ENCODE measurements at regions not wholly inside any gene's neighbourhood (a gene's known extent, or its start where the extent isn't known, plus 50 kb on each side); places are given as distances from the start of the nearest gene placed in this dataset.

DNA sequence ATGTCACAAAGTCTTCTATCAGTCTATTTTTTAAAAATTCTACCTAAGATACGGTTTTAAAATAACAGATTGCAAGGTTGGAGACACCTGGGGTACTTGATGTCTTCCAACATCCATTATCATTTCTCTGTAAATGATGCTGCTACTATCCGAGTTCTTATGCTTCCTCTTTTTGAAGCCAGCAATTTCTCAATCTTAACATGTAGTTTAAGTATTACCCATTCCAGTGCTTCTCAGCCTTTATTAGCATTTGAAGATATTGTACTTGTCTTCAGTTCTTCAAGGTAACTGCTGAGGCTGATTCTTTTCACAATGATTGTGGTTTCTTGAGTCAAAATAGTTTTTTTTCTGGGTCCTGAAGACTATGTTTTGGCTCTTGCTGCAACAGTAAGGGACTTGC is 96.4 kb upstream of the SELENOP start (continued):
- TF ChIP-seq RXRA (IDR thresholded peaks at IDR 0.05; ENCODE audit: insufficient read depth, low read depth, low read length) (no peak), KDM4A (IDR thresholded peaks at IDR 0.05; ENCODE audit: low read depth, low read length, severe bottlenecking) (no peak), CTBP2 (IDR thresholded peaks at IDR 0.05; ENCODE audit: borderline replicate concordance, insufficient read depth, insufficient read length, low read length) (no peak)
- TF ChIP-seq, protein P1, sequence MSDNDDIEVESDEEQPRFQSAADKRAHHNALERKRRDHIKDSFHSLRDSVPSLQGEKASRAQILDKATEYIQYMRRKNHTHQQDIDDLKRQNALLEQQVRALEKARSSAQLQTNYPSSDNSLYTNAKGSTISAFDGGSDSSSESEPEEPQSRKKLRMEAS (IDR thresholded peaks at IDR 0.05), result no peak
- TF ChIP-seq, protein P2, sequence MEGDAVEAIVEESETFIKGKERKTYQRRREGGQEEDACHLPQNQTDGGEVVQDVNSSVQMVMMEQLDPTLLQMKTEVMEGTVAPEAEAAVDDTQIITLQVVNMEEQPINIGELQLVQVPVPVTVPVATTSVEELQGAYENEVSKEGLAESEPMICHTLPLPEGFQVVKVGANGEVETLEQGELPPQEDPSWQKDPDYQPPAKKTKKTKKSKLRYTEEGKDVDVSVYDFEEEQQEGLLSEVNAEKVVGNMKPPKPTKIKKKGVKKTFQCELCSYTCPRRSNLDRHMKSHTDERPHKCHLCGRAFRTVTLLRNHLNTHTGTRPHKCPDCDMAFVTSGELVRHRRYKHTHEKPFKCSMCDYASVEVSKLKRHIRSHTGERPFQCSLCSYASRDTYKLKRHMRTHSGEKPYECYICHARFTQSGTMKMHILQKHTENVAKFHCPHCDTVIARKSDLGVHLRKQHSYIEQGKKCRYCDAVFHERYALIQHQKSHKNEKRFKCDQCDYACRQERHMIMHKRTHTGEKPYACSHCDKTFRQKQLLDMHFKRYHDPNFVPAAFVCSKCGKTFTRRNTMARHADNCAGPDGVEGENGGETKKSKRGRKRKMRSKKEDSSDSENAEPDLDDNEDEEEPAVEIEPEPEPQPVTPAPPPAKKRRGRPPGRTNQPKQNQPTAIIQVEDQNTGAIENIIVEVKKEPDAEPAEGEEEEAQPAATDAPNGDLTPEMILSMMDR (IDR thresholded peaks at IDR 0.05; ENCODE audit: control extremely low read depth in 1 of 3, insufficient read depth in 1 of 3, low read depth in 1 of 3, low read length in 3 of 3), result no peak
